ENCODE measurements at regions not wholly inside any gene's neighbourhood (a gene's known extent, or its start where the extent isn't known, plus 50 kb on each side); places are given as distances from the start of the nearest gene placed in this dataset.

GRCh38 chr11:90919332-90919731 is 696.5 kb upstream of the CHORDC1 start:
- H3K9me3 ChIP-seq = no peaks in the 10 kb centered on the region
- no peaks in the 10 kb centered on the region for H3K36me3 ChIP-seq
- intact Hi-C loops (cut with DNase I) = no loop called here
- no peaks in the 10 kb centered on the region for H3K27me3 ChIP-seq
- H3K27ac ChIP-seq = no peak overlapping the region
- DNase-seq = no peak
- no peak overlapping the region for H3K9ac ChIP-seq (ENCODE audit: low read depth in 2 of 2, low read length in 2 of 2)
- TF ChIP-seq, protein P1, sequence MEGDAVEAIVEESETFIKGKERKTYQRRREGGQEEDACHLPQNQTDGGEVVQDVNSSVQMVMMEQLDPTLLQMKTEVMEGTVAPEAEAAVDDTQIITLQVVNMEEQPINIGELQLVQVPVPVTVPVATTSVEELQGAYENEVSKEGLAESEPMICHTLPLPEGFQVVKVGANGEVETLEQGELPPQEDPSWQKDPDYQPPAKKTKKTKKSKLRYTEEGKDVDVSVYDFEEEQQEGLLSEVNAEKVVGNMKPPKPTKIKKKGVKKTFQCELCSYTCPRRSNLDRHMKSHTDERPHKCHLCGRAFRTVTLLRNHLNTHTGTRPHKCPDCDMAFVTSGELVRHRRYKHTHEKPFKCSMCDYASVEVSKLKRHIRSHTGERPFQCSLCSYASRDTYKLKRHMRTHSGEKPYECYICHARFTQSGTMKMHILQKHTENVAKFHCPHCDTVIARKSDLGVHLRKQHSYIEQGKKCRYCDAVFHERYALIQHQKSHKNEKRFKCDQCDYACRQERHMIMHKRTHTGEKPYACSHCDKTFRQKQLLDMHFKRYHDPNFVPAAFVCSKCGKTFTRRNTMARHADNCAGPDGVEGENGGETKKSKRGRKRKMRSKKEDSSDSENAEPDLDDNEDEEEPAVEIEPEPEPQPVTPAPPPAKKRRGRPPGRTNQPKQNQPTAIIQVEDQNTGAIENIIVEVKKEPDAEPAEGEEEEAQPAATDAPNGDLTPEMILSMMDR (IDR thresholded peaks at IDR 0.05) = no peak
- no peak overlapping the region for H3K4me3 ChIP-seq
- H3K4me1 ChIP-seq = no peaks in the 10 kb centered on the region

DNA sequence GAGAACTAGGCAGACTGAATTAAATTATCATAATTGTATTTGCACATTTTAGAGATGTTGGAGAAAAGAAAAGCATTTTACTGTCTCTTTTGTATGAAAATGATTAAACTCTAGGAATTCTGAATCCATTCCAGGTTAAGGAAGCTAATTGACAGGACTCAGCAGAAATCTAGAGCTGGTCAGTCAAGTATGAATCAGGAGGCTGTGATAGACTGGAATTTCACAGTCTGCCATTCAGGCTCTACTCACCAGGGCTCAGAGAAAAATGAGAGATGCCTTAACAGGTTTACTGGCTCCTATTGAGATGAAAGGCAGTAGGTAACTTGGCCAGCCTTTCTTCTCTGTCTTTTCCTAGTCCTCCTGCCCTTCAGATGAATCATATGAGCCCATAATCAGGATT is 693.9 kb upstream of the CHORDC1 start:
- H3K9ac ChIP-seq (ENCODE audit: low read depth in 2 of 2, low read length in 2 of 2) = no peak overlapping the region
- intact Hi-C loops (cut with DNase I) = no loop called here
- no peak overlapping the region for H3K4me3 ChIP-seq
- no peaks in the 10 kb centered on the region for H3K9me3 ChIP-seq
- H3K36me3 ChIP-seq = no peaks in the 10 kb centered on the region
- no peak overlapping the region for H3K27ac ChIP-seq
- H3K27me3 ChIP-seq = no peaks in the 10 kb centered on the region
- H3K4me1 ChIP-seq = no peaks in the 10 kb centered on the region
- TF ChIP-seq, protein P1 (IDR thresholded peaks at IDR 0.05) = no peak
- DNase-seq = no peak

DNA sequence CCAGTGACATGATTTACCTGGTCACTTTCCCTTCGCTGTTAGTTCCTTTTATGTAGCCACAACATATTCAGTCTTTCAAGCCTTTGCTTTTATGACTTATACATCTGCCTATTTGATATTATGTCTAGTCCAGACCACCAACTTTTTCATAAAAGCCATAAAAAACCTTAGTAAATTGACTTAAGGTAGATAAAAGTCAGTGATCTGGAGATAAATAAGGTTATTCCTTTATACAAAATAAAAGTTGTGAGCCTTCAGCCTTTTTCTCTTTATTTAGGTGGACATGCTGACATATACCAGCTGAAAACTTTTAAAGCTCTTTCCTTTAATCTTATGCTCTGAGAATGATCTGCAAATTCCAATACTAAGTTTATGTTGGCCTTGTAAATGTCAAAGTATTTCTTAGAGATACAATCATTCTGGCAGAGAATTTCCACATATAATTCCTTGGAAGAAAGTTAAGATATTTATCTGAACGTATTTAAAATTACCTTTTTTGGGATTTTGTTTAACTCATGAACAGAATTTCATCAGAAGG is 690.4 kb upstream of the CHORDC1 start:
- no peaks in the 10 kb centered on the region for H3K9me3 ChIP-seq
- no peaks in the 10 kb centered on the region for H3K27me3 ChIP-seq
- no peak overlapping the region for H3K4me3 ChIP-seq
- DNase-seq = no peak
- no peaks in the 10 kb centered on the region for H3K4me1 ChIP-seq
- H3K27ac ChIP-seq = no peak overlapping the region
- H3K9ac ChIP-seq (ENCODE audit: low read depth in 2 of 2, low read length in 2 of 2) = no peak overlapping the region
- H3K36me3 ChIP-seq = no peaks in the 10 kb centered on the region
- intact Hi-C loops (cut with DNase I) = no loop called here
- TF ChIP-seq, protein P1 (IDR thresholded peaks at IDR 0.05) = no peak

- intact Hi-C loops (cut with DNase I) = no loop called here
- DNase-seq = no peak
- Histone ChIP-seq H3K36me3 (no peaks in the 10 kb centered on the region), H3K9me3 (no peaks in the 10 kb centered on the region), H3K27ac (no peak overlapping the region), H3K9ac (ENCODE audit: low read depth in 2 of 2, low read length in 2 of 2) (no peak overlapping the region), H3K4me1 (no peaks in the 10 kb centered on the region), H3K4me3 (no peak overlapping the region), H3K27me3 (no peaks in the 10 kb centered on the region)
- TF ChIP-seq, protein P1 (IDR thresholded peaks at IDR 0.05) = no peak
Observed at GRCh38 chr11:90912631-90913030, 689.8 kb upstream of the CHORDC1 start.

- Histone ChIP-seq H3K9me3 (no peaks in the 10 kb centered on the region), H3K4me3 (no peak overlapping the region), H3K36me3 (no peaks in the 10 kb centered on the region), H3K9ac (ENCODE audit: low read depth in 2 of 2, low read length in 2 of 2) (no peak overlapping the region), H3K27ac (no peak overlapping the region), H3K27me3 (no peaks in the 10 kb centered on the region), H3K4me1 (no peaks in the 10 kb centered on the region)
- intact Hi-C loops (cut with DNase I) = no loop called here
- DNase-seq = no peak
- TF ChIP-seq, protein P1 (IDR thresholded peaks at IDR 0.05) = no peak
Observed at GRCh38 chr11:90911192-90911591, 688.3 kb upstream of the CHORDC1 start.
